ENCODE measurements at regions not wholly inside any gene's neighbourhood (a gene's known extent, or its start where the extent isn't known, plus 50 kb on each side); places are given as distances from the start of the nearest gene placed in this dataset.

DNA sequence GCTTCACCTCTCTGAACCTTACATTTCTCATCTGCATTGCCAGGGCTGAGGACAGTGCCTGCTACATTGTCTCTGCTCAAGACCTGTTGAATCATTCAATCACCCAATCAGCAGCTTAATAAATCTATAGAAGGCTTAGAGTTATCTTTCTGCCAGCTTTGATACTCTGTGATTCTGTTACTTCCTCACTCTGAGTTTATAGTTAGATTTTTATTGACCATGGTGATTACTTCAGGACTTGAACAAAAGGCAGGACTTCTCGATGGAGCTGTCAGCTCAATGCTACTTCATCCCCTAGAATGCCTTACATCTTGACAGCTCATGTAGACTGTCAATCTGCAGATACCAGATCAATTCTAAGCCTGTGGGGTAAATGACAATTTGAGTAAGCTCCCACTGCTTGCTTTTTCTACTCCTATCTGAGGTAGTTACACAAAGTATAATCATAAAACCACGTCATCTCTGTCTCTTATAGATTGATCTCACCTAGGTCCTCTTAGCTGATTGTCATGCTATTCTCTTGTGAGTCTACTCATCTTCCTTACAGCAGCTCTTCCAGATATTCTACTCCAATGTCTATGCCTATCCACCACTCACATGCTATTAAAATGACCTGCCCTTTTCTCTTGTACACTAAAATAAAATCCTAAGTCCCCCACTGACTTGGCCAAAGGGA, 318.3 kb upstream of the CA10 start:
- Histone ChIP-seq H3K4me3 (ENCODE audit: low read length) (no peak overlapping the region), H3K9ac (ENCODE audit: low read length) (no peak overlapping the region), H3K36me3 (replicated peaks; ENCODE audit: low read depth, low read length) (no peaks in the 10 kb centered on the region), H4K20me1 (ENCODE audit: insufficient read depth, low read length) (no peaks in the 10 kb centered on the region), H3K4me1 (ENCODE audit: low read length) (0 out of 2 replicates have a peak, but pooled peaks cover 3% of the 10 kb centered on the region), H2AFZ (ENCODE audit: low read depth, low read length) (no peak overlapping the region; the same call in 1 of the 2 replicates), H3K79me2 (ENCODE audit: low read length) (no peaks in the 10 kb centered on the region), H3K9me3 (ENCODE audit: insufficient read depth, low read length) (no peaks in the 10 kb centered on the region), H3K27me3 (ENCODE audit: low read depth, low read length) (no peaks in the 10 kb centered on the region), H3K27ac (ENCODE audit: low read length) (no peak overlapping the region), H3K4me2 (ENCODE audit: low read length) (no peak overlapping the region)
- TF ChIP-seq, protein P1, sequence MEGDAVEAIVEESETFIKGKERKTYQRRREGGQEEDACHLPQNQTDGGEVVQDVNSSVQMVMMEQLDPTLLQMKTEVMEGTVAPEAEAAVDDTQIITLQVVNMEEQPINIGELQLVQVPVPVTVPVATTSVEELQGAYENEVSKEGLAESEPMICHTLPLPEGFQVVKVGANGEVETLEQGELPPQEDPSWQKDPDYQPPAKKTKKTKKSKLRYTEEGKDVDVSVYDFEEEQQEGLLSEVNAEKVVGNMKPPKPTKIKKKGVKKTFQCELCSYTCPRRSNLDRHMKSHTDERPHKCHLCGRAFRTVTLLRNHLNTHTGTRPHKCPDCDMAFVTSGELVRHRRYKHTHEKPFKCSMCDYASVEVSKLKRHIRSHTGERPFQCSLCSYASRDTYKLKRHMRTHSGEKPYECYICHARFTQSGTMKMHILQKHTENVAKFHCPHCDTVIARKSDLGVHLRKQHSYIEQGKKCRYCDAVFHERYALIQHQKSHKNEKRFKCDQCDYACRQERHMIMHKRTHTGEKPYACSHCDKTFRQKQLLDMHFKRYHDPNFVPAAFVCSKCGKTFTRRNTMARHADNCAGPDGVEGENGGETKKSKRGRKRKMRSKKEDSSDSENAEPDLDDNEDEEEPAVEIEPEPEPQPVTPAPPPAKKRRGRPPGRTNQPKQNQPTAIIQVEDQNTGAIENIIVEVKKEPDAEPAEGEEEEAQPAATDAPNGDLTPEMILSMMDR (IDR thresholded peaks at IDR 0.05; ENCODE audit: low read depth, low read length): no peak
- no peak for TF ChIP-seq EZH2phosphoT487 (IDR thresholded peaks at IDR 0.05; ENCODE audit: low read depth)

DNA sequence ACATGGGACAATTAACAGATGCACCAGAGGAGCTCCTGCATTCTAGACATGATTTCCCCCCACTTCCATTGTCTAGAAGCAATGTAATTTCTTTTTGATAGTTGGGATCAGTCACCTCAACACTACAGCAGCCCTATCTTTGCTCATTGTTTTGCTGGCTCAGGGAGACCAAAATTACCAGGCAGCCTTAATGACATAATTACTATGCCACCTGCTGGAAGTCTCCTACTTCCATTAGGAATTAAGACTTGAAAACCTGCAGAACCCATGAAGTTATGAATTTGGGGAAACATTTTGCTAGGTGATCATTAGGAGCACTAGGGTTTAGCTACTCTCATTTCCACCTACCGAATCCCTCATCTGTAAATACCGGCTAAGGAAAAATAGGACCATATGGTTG, 312.0 kb upstream of the CA10 start:
- no peaks in the 10 kb centered on the region for H3K79me2 ChIP-seq (ENCODE audit: low read length)
- no peak overlapping the region for H3K4me2 ChIP-seq (ENCODE audit: low read length)
- H3K36me3 ChIP-seq (replicated peaks; ENCODE audit: low read depth, low read length): no peaks in the 10 kb centered on the region
- H3K27me3 ChIP-seq (ENCODE audit: low read depth, low read length): no peaks in the 10 kb centered on the region
- no peaks in the 10 kb centered on the region for H4K20me1 ChIP-seq (ENCODE audit: insufficient read depth, low read length)
- no peak overlapping the region for H3K4me3 ChIP-seq (ENCODE audit: low read length)
- H3K9me3 ChIP-seq (ENCODE audit: insufficient read depth, low read length): no peaks in the 10 kb centered on the region
- no peak overlapping the region for H3K9ac ChIP-seq (ENCODE audit: low read length)
- no peak overlapping the region for H3K27ac ChIP-seq (ENCODE audit: low read length)
- no peak overlapping the region for H2AFZ ChIP-seq (ENCODE audit: low read depth, low read length)
- TF ChIP-seq, protein P1 (IDR thresholded peaks at IDR 0.05; ENCODE audit: low read depth, low read length): peak; percentile 6; the same call in 1 of the 2 replicates
- no peak for TF ChIP-seq EZH2phosphoT487 (IDR thresholded peaks at IDR 0.05; ENCODE audit: low read depth)
- H3K4me1 ChIP-seq (ENCODE audit: low read length): no peaks in the 10 kb centered on the region

DNA sequence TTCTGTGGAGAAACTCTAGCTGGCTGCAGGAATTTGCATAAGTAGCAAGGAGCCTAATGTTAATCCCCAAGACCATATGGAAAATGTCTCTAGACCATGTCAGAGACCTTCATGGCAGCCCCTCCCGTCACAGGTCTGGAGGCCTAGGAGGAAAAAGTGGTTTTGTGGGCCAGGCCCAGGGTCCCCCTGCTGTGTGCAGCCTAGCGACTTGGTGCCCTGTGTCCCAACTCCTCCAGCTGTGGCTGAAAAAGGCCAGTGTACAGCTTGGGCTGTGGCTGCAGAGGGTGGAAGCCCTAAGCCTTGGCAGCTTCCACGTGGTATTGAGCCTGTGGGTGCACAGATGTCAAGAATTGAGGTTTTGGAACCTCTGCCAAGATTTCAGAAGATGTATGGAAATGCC, 306.9 kb upstream of the CA10 start:
- no peak overlapping the region for H3K4me3 ChIP-seq (ENCODE audit: low read length)
- H3K4me1 ChIP-seq (ENCODE audit: low read length): no peaks in the 10 kb centered on the region
- H3K4me2 ChIP-seq (ENCODE audit: low read length): no peak overlapping the region
- H3K36me3 ChIP-seq (replicated peaks; ENCODE audit: low read depth, low read length): no peaks in the 10 kb centered on the region
- H3K27me3 ChIP-seq (ENCODE audit: low read depth, low read length): no peaks in the 10 kb centered on the region
- no peak for TF ChIP-seq EZH2phosphoT487 (IDR thresholded peaks at IDR 0.05; ENCODE audit: low read depth)
- TF ChIP-seq, protein P1 (IDR thresholded peaks at IDR 0.05; ENCODE audit: low read depth, low read length): no peak
- no peaks in the 10 kb centered on the region for H3K79me2 ChIP-seq (ENCODE audit: low read length)
- no peak overlapping the region for H3K9ac ChIP-seq (ENCODE audit: low read length)
- H2AFZ ChIP-seq (ENCODE audit: low read depth, low read length): no peak overlapping the region
- H4K20me1 ChIP-seq (ENCODE audit: insufficient read depth, low read length): no peaks in the 10 kb centered on the region
- no peak overlapping the region for H3K27ac ChIP-seq (ENCODE audit: low read length)
- no peaks in the 10 kb centered on the region for H3K9me3 ChIP-seq (ENCODE audit: insufficient read depth, low read length)

DNA sequence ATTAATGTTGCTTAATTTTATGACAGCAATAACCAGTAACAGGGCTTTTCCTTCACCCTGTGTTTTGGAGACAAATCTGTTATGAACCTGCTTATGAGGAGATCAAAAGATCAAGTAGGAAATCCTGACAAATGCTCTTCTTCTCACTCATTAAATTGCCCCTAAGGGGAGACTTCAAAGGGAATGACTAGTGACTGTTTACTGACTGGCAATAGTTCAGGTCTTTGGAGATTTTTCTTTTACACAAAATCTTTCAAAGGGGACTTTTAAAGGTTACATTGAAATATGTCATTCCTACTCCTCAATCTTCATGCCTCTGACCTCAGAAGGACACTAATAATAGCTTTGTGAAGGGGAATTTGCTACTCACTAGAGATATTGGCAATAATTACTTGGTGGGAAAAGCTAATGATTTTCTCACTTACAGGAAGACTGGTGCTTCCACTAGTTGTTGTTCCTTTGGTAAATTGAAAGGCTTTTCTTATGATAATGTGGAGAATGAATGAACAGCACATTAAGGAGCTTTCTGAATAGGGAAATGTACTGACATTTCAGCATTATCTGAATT, 292.9 kb upstream of the CA10 start:
- H3K27ac ChIP-seq (ENCODE audit: low read length): no peak overlapping the region
- no peaks in the 10 kb centered on the region for H3K36me3 ChIP-seq (replicated peaks; ENCODE audit: low read depth, low read length)
- TF ChIP-seq, protein P1 (IDR thresholded peaks at IDR 0.05; ENCODE audit: low read depth, low read length): no peak
- no peak for TF ChIP-seq EZH2phosphoT487 (IDR thresholded peaks at IDR 0.05; ENCODE audit: low read depth)
- no peaks in the 10 kb centered on the region for H3K27me3 ChIP-seq (ENCODE audit: low read depth, low read length)
- H3K4me2 ChIP-seq (ENCODE audit: low read length): no peak overlapping the region
- H3K9ac ChIP-seq (ENCODE audit: low read length): no peak overlapping the region
- no peak overlapping the region for H2AFZ ChIP-seq (ENCODE audit: low read depth, low read length)
- H3K4me3 ChIP-seq (ENCODE audit: low read length): no peak overlapping the region
- no peaks in the 10 kb centered on the region for H4K20me1 ChIP-seq (ENCODE audit: insufficient read depth, low read length)
- no peaks in the 10 kb centered on the region for H3K79me2 ChIP-seq (ENCODE audit: low read length)
- no peaks in the 10 kb centered on the region for H3K9me3 ChIP-seq (ENCODE audit: insufficient read depth, low read length)
- H3K4me1 ChIP-seq (ENCODE audit: low read length): no peaks in the 10 kb centered on the region
